Fibroblast of lung (primary cell): ENCODE measurements at regions not wholly inside any gene's neighbourhood (a gene's known extent, or its start where the extent isn't known, plus 50 kb on each side); places are given as distances from the start of the nearest gene placed in this dataset.

Experiments
- DNase-seq, 2 donors: peaks; one replicate each; pipeline versions ENCODE4 v3.0.0 to v3.0.0-alpha.2; 2010; ENCODE audit warnings: low read depth in 2 of 2
- H2AFZ ChIP-seq: 2 replicates; pipeline ENCODE4 v1.5.1; 2012; ENCODE audit warnings: low read length, control low read depth, inconsistent platforms
- H3K27ac ChIP-seq: 2 replicates; pipeline ENCODE4 v1.5.1; 2011; ENCODE audit warnings: low read length, control low read depth; ENCODE audit not compliant: insufficient read depth
- H3K27me3 ChIP-seq: 2 replicates; pipeline ENCODE4 v1.5.1; 2011; ENCODE audit warnings: mild to moderate bottlenecking, low read length; ENCODE audit not compliant: control insufficient read depth, insufficient read depth
- H3K36me3 ChIP-seq: 2 replicates; pipeline ENCODE4 v1.5.1; 2011; ENCODE audit warnings: low read length; ENCODE audit not compliant: control insufficient read depth, insufficient read depth
- H3K4me1 ChIP-seq: 2 replicates; pipeline ENCODE4 v1.5.1; 2011; ENCODE audit warnings: low read length; ENCODE audit not compliant: control insufficient read depth, insufficient read depth; ENCODE audit errors: extremely low read depth
- H3K4me2 ChIP-seq: 2 replicates; pipeline ENCODE4 v1.5.1; 2011; ENCODE audit warnings: low read length, control low read depth; ENCODE audit not compliant: insufficient read depth; ENCODE audit errors: extremely low read depth
- H3K4me3 ChIP-seq, 4 experiments: fragments of 200-600 bp in 1 of 4; sonication (generic) in 1 of 4; replicated peaks in 1 of 4; 2 replicates each; pipeline ENCODE4 v1.5.1; 2011 to 2016; ENCODE audit warnings: low read length in 4 of 4, low read depth in 3 of 4, mild to moderate bottlenecking in 3 of 4, control low read depth in 2 of 4, inconsistent platforms in 1 of 4, mixed read lengths in 1 of 4; ENCODE audit not compliant: insufficient read depth in 1 of 4; ENCODE audit errors: control extremely low read depth in 1 of 4
- H3K79me2 ChIP-seq: 2 replicates; pipeline ENCODE4 v1.5.1; 2012; ENCODE audit warnings: mild to moderate bottlenecking, low read length, inconsistent platforms; ENCODE audit not compliant: control insufficient read depth, insufficient read depth
- H3K9ac ChIP-seq: 2 replicates; pipeline ENCODE4 v1.5.1; 2011; ENCODE audit warnings: mild to moderate bottlenecking, low read length, control low read depth; ENCODE audit not compliant: insufficient read depth
- H3K9me3 ChIP-seq: 2 replicates; pipeline ENCODE4 v1.5.1; 2012; ENCODE audit warnings: low read depth, low read length; ENCODE audit not compliant: control insufficient read depth, insufficient read depth
- H4K20me1 ChIP-seq: 2 replicates; pipeline ENCODE4 v1.5.1; 2011; ENCODE audit warnings: low read length; ENCODE audit not compliant: control insufficient read depth, insufficient read depth; ENCODE audit errors: extremely low read depth
- EZH2 ChIP-seq: IDR thresholded peaks from 2 replicates; pipeline ENCODE4 v1.5.1; 2012; ENCODE audit warnings: low read length, control low read depth, mild to moderate bottlenecking; ENCODE audit errors: missing control alignments
- TF ChIP-seq, protein P1 (sequence below), 2 donors: IDR thresholded peaks in 1 of 2; conservative IDR thresholded peaks in 1 of 2; 1 replicate in 1 of 2; 2 replicates in 1 of 2; pipeline ENCODE4 v1.5.1; 2011 to 2012; ENCODE audit warnings: low read length in 2 of 2, control low read depth in 1 of 2, inconsistent platforms in 1 of 2, low read depth in 1 of 2, mild to moderate bottlenecking in 1 of 2

DNA sequence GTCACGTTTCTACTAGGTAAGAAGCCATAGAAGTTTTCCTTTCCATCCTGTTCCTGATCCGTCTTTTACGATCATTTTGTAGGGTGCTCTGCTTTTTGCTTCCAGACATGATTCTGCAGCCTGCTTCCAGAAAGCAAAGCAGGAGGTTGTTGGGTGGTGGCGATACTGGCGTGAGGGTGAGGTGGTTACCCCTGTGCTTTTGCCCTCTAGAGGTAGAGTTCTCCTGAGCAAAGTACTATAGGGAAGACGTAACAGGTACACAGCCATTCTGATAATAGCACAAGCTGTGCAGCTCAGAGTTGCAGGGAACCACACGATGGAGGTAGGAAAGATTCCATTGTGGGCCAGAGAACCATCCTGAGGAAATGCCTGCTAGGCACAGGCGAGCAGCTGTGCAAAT lies 186.0 kb downstream of the PAH start:
- H3K79me2 ChIP-seq: no peaks in the 10 kb centered on the region
- H3K27ac ChIP-seq: no peak overlapping the region
- no peaks in the 10 kb centered on the region for H3K9me3 ChIP-seq
- H3K36me3 ChIP-seq: no peaks in the 10 kb centered on the region
- no peaks in the 10 kb centered on the region for H4K20me1 ChIP-seq
- no peak overlapping the region for H3K4me3 ChIP-seq
- DNase-seq: no peak
- no peaks in the 10 kb centered on the region for H3K4me1 ChIP-seq
- no peak overlapping the region for H2AFZ ChIP-seq
- H3K9ac ChIP-seq: no peak overlapping the region
- TF ChIP-seq EZH2: no peak
- TF ChIP-seq, protein P1, sequence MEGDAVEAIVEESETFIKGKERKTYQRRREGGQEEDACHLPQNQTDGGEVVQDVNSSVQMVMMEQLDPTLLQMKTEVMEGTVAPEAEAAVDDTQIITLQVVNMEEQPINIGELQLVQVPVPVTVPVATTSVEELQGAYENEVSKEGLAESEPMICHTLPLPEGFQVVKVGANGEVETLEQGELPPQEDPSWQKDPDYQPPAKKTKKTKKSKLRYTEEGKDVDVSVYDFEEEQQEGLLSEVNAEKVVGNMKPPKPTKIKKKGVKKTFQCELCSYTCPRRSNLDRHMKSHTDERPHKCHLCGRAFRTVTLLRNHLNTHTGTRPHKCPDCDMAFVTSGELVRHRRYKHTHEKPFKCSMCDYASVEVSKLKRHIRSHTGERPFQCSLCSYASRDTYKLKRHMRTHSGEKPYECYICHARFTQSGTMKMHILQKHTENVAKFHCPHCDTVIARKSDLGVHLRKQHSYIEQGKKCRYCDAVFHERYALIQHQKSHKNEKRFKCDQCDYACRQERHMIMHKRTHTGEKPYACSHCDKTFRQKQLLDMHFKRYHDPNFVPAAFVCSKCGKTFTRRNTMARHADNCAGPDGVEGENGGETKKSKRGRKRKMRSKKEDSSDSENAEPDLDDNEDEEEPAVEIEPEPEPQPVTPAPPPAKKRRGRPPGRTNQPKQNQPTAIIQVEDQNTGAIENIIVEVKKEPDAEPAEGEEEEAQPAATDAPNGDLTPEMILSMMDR (conservative IDR thresholded peaks at IDR 0.05 in 1 of 2, IDR thresholded peaks at IDR 0.05 in 1 of 2; ENCODE audit: low read depth in 1 of 2, low read length in 2 of 2): no peak
- no peak overlapping the region for H3K4me2 ChIP-seq
- H3K27me3 ChIP-seq: no peaks in the 10 kb centered on the region

DNA sequence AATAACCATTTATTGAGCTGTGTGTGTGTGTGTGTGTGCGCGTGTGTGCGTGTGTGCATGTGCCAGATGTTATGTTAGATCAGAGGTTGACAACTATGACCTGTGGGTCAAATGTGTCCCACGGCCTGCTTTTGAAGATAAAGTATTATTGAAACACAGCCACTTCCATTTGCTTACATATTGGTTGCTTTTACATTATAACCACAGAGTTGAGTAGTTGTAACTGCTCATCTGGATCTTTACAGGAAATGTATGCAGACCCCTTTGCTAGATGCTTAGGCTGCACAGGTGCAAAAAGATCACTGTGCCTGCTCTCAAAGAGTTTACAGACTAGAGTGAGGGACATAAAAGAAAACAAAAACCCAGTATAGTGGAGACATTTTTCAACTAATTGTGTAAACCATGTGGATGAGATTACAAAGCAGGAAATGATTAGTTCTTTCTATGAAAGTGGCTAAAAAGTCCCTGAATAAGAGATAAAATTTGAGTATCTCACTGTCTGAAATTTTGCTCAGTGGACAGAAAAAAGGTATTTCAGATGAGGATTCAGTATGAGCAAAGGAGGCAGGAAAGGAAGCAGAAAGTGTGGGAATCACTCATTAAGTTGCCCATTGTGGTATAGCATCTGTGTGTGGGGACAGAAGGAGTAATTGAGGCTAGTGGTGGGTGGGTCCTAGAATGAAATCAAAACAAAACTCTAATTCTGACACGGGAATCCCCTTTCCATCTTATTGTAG lies 188.4 kb downstream of the PAH start:
- TF ChIP-seq, protein P1 (conservative IDR thresholded peaks at IDR 0.05 in 1 of 2, IDR thresholded peaks at IDR 0.05 in 1 of 2; ENCODE audit: low read depth in 1 of 2, low read length in 2 of 2): no peak
- no peak for TF ChIP-seq EZH2
- Histone ChIP-seq H3K27ac (no peak overlapping the region), H3K4me1 (no peaks in the 10 kb centered on the region), H3K4me3 (no peak overlapping the region), H3K79me2 (no peaks in the 10 kb centered on the region), H3K9me3 (no peaks in the 10 kb centered on the region), H2AFZ (no peak overlapping the region), H3K9ac (no peak overlapping the region), H3K27me3 (no peaks in the 10 kb centered on the region), H4K20me1 (no peaks in the 10 kb centered on the region), H3K4me2 (no peak overlapping the region), H3K36me3 (no peaks in the 10 kb centered on the region)
- no peak for DNase-seq

DNA sequence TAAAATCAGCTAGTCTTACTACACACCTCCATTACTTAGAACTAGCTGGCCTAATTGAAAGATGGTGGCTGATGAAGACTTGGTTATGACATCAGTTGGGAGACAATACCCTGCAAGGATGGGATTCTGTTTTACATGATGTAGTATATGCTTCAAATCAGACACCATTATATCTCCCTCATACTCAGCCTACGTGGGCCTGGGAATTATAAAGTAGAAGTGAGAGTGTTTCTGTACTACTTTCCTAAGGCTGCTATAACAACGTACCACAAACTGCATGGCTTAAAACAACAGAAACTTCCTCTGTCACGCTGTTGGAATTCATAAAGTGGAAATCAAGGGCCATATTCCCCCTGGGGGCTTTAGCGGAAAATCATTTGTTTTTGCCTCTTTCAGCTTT lies 190.4 kb downstream of the PAH start:
- no peaks in the 10 kb centered on the region for H4K20me1 ChIP-seq
- no peak overlapping the region for H3K4me2 ChIP-seq
- H3K4me3 ChIP-seq: no peak overlapping the region
- DNase-seq: no peak
- H3K9me3 ChIP-seq: no peaks in the 10 kb centered on the region
- no peaks in the 10 kb centered on the region for H3K79me2 ChIP-seq
- H3K27ac ChIP-seq: no peak overlapping the region
- no peaks in the 10 kb centered on the region for H3K4me1 ChIP-seq
- H2AFZ ChIP-seq: no peak overlapping the region
- no peaks in the 10 kb centered on the region for H3K36me3 ChIP-seq
- TF ChIP-seq, protein P1 (conservative IDR thresholded peaks at IDR 0.05 in 1 of 2, IDR thresholded peaks at IDR 0.05 in 1 of 2; ENCODE audit: low read depth in 1 of 2, low read length in 2 of 2): no peak
- no peak for TF ChIP-seq EZH2
- H3K27me3 ChIP-seq: no peaks in the 10 kb centered on the region
- H3K9ac ChIP-seq: no peak overlapping the region
